Natural killer cell (primary cell): ENCODE measurements at regions not wholly inside any gene's neighbourhood (a gene's known extent, or its start where the extent isn't known, plus 50 kb on each side); places are given as distances from the start of the nearest gene placed in this dataset.

Source experiments
- ATAC-seq, 3 donors: fragments of 150-1000 bp in 2 of 3; fragments of 200-7000 bp in 1 of 3; cut with Tn5 transposase; 1 replicate in 1 of 3; 2 replicates in 2 of 3; pipeline ENCODE4 v1.10.0; 2021; ENCODE audit warnings: mild to moderate bottlenecking in 2 of 3, moderate library complexity in 2 of 3
- DNase-seq, 2 donors: peaks; one replicate each; pipeline versions ENCODE4 v3.0.0 to v3.0.0-alpha.2; 2013 to 2021; ENCODE audit warnings: mixed read lengths in 1 of 2
- H3K27ac ChIP-seq: one replicate; pipeline ENCODE4 v1.5.1; 2013; ENCODE audit warnings: mild to moderate bottlenecking, low read length
- H3K27me3 ChIP-seq: one replicate; pipeline ENCODE4 v1.6.1; 2013; ENCODE audit warnings: low read length; ENCODE audit not compliant: control insufficient read depth, insufficient read depth
- H3K36me3 ChIP-seq: one replicate; pipeline ENCODE4 v1.6.1; 2013; ENCODE audit warnings: low read length; ENCODE audit not compliant: control insufficient read depth, insufficient read depth
- H3K4me1 ChIP-seq: one replicate; pipeline ENCODE4 v1.6.1; 2013; ENCODE audit warnings: low read length; ENCODE audit not compliant: control insufficient read depth, insufficient read depth
- H3K4me3 ChIP-seq: one replicate; pipeline ENCODE4 v1.5.1; 2013; ENCODE audit warnings: low read length
- H3K9me3 ChIP-seq: one replicate; pipeline ENCODE4 v1.6.1; 2013; ENCODE audit warnings: low read length; ENCODE audit not compliant: control insufficient read depth, insufficient read depth
- H3K27ac Mint-ChIP-seq, 2 donors: one replicate each; pipeline ENCODE4 v1.8.0; 2022; ENCODE audit warnings: mild to moderate bottlenecking in 2 of 2, mixed read lengths in 2 of 2, moderate library complexity in 1 of 2
- H3K27me3 Mint-ChIP-seq, 2 donors: one replicate each; pipeline ENCODE4 v1.8.0; 2022; ENCODE audit warnings: low read depth in 2 of 2, mixed read lengths in 2 of 2
- H3K36me3 Mint-ChIP-seq: one replicate; pipeline ENCODE4 v1.8.0; 2022; ENCODE audit warnings: mixed read lengths
- H3K4me1 Mint-ChIP-seq, 2 donors: one replicate each; pipeline ENCODE4 v1.8.0; 2022; ENCODE audit warnings: mixed read lengths in 2 of 2
- H3K4me3 Mint-ChIP-seq: one replicate; pipeline ENCODE4 v1.8.0; 2022; ENCODE audit warnings: mild to moderate bottlenecking, moderate library complexity, mixed read lengths
- H3K9me3 Mint-ChIP-seq, 2 donors: one replicate each; pipeline ENCODE4 v1.8.0; 2022; ENCODE audit warnings: mixed read lengths in 2 of 2
- WGBS: methylation state at CpG from one replicate; pipeline ENCODE4 v1.1.7; 2013; ENCODE audit warnings: missing lambda C conversion rate; ENCODE audit not compliant: insufficient coverage; 5-methylcytosine and 5-hydroxymethylcytosine counted together
- intact Hi-C: fragments of 100-400 bp; cut with micrococcal nuclease; formaldehyde crosslinking; loops from one replicate; pipeline ENCODE4 v1.14.2; 2022
- TF ChIP-seq, protein P1 (sequence below): fragments of 200-600 bp; IDR thresholded peaks from one replicate; pipeline ENCODE4 v1.8.0; 2022; ENCODE audit warnings: antibody characterized with exemption

DNA sequence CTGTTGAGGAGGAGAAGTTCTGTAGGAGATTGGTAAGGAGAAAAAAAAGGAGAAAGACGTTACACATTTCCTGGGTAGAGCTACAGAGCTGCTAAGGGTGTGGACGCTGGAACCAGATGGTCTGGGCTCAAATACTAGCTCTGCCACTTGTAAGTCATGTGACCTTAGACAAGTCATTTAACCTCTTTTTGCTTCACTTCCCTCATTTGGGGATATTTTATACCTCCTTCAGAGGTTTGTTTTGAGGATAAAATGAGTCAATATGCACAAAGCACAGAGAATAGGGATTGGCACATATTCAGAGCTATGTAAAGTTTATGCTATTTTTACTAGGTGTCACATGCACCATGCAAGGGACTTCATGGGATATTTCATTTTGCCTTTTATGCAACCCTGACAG lies 708.8 kb downstream of the DHX35 start:
- intact Hi-C loops: no loop called here
- ATAC-seq (no peak), DNase-seq (no peak)
- Histone ChIP-seq H3K4me1 (no peaks in the 10 kb centered on the region), H3K4me3 (no peak overlapping the region), H3K27me3 (no peaks in the 10 kb centered on the region), H3K36me3 (no peaks in the 10 kb centered on the region), H3K9me3 (no peaks in the 10 kb centered on the region), H3K27ac (no peak overlapping the region)
- peaks cover 0 to 2% of the 10 kb centered on the region in 2 donors for H3K9me3 Mint-ChIP-seq
- H3K4me1 Mint-ChIP-seq: no peaks in the 10 kb centered on the region
- H3K4me3 Mint-ChIP-seq: no peak overlapping the region
- H3K27me3 Mint-ChIP-seq: no peaks in the 10 kb centered on the region
- no peaks in the 10 kb centered on the region for H3K36me3 Mint-ChIP-seq
- 20% methylated on average over 2 of the region's 2 CpGs for WGBS
- no peak overlapping the region for H3K27ac Mint-ChIP-seq
- TF ChIP-seq, protein P1, sequence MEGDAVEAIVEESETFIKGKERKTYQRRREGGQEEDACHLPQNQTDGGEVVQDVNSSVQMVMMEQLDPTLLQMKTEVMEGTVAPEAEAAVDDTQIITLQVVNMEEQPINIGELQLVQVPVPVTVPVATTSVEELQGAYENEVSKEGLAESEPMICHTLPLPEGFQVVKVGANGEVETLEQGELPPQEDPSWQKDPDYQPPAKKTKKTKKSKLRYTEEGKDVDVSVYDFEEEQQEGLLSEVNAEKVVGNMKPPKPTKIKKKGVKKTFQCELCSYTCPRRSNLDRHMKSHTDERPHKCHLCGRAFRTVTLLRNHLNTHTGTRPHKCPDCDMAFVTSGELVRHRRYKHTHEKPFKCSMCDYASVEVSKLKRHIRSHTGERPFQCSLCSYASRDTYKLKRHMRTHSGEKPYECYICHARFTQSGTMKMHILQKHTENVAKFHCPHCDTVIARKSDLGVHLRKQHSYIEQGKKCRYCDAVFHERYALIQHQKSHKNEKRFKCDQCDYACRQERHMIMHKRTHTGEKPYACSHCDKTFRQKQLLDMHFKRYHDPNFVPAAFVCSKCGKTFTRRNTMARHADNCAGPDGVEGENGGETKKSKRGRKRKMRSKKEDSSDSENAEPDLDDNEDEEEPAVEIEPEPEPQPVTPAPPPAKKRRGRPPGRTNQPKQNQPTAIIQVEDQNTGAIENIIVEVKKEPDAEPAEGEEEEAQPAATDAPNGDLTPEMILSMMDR: no peak

DNA sequence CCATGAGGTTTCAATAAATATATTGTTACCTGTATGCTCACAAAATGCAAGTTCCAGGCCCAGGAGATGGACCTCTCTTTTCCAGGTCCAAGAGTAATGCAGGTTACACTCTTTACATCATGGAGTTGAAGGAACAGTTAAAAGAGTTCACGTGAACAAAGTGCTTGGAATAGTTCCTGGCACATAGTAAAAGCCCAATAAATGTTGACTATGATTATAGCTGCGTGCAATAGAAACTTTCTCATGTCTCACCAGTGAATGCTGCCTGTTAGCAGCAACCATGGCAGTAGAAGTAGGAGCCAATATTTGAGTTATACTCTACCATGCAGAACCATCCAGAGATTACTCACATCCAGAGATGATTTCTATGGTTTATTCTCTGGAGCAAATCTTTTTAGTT lies 707.5 kb downstream of the DHX35 start:
- no peak for ATAC-seq
- intact Hi-C loops: no loop called here
- H3K4me1 ChIP-seq: no peaks in the 10 kb centered on the region

DNA sequence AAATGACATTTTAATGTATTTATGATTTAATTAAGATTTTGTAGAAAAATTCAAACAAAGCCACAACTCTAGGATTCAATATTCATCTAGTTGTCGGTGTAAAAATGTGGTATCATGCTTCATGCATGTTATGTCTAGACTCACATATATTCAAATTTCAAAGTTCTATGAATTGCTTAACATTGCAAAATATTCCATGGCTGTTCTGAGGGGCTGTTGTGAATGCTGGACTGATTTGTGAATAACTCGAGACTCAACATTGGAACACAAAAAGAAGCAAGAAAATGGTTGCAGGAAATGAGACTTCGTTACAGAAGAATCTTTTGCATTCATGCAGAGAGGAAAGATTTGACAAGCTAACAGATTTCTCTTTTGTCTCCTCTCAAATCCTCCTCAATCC lies 705.9 kb downstream of the DHX35 start:
- H3K36me3 ChIP-seq: no peaks in the 10 kb centered on the region
- H3K27ac ChIP-seq: no peak overlapping the region
- WGBS: 71% methylated on average over 2 of the region's 3 CpGs
- DNase-seq (no peak), ATAC-seq (no peak)
- no peaks in the 10 kb centered on the region for H3K27me3 ChIP-seq
- H3K4me1 ChIP-seq: no peaks in the 10 kb centered on the region
- TF ChIP-seq, protein P1: no peak
- Mint-ChIP-seq H3K4me3 (no peak overlapping the region), H3K9me3 (peaks cover 0 to 2% of the 10 kb centered on the region in 2 donors), H3K4me1 (no peaks in the 10 kb centered on the region), H3K27ac (no peak overlapping the region), H3K27me3 (no peaks in the 10 kb centered on the region), H3K36me3 (no peaks in the 10 kb centered on the region)
- intact Hi-C loops: no loop called here
- no peaks in the 10 kb centered on the region for H3K9me3 ChIP-seq
- no peak overlapping the region for H3K4me3 ChIP-seq

More for the DNA sequence above, 707.5 kb downstream of the DHX35 start:
- Histone ChIP-seq H3K4me3 (no peak overlapping the region), H3K36me3 (no peaks in the 10 kb centered on the region), H3K27ac (no peak overlapping the region), H3K9me3 (no peaks in the 10 kb centered on the region), H3K27me3 (no peaks in the 10 kb centered on the region)
- no peak overlapping the region for H3K27ac Mint-ChIP-seq
- H3K36me3 Mint-ChIP-seq: no peaks in the 10 kb centered on the region
- peaks cover 0 to 2% of the 10 kb centered on the region in 2 donors for H3K9me3 Mint-ChIP-seq
- no peak for DNase-seq
- H3K4me3 Mint-ChIP-seq: no peak overlapping the region
- H3K4me1 Mint-ChIP-seq: no peaks in the 10 kb centered on the region
- TF ChIP-seq, protein P1: no peak
- no peaks in the 10 kb centered on the region for H3K27me3 Mint-ChIP-seq
- 78% methylated on average over 2 of the region's 2 CpGs for WGBS

DNA sequence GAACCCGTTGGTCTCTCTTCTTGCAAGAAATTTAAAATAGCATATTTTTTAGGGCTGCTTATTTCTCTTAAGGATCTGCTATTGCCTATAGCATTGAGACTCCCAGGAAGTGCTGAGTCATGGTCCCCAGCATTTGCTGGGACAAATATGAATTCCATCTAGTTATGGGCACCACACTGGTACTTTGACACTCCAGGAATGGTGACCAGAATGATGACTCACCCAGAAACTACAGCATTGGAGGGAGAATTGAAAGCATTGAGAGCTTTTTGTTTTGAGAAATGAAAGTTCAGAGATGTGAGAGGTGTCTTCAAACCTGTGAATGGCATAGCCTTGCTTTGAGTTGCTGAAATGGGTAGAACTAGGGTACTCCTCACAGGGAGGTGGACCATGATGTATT lies 699.7 kb downstream of the DHX35 start:
- no peaks in the 10 kb centered on the region for H3K27me3 Mint-ChIP-seq
- no peaks in the 10 kb centered on the region for H3K36me3 ChIP-seq
- ATAC-seq (no peak), DNase-seq (no peak)
- H3K4me3 Mint-ChIP-seq: no peak overlapping the region
- H3K4me1 ChIP-seq: no peaks in the 10 kb centered on the region
- TF ChIP-seq, protein P1: no peak
- H3K9me3 ChIP-seq: no peaks in the 10 kb centered on the region
- intact Hi-C loops: no loop called here
- H3K4me1 Mint-ChIP-seq: no peaks in the 10 kb centered on the region
- no peak overlapping the region for H3K27ac Mint-ChIP-seq
- peaks cover 0 to 2% of the 10 kb centered on the region in 2 donors for H3K9me3 Mint-ChIP-seq
- no peak overlapping the region for H3K27ac ChIP-seq
- no peaks in the 10 kb centered on the region for H3K27me3 ChIP-seq
- 53% methylated on average over 1 of the region's 1 CpG for WGBS
- H3K4me3 ChIP-seq: no peak overlapping the region
- H3K36me3 Mint-ChIP-seq: no peaks in the 10 kb centered on the region
